Omental fat pad (tissue), 3 donors: ENCODE measurements at regions not wholly inside any gene's neighbourhood (a gene's known extent, or its start where the extent isn't known, plus 50 kb on each side); places are given as distances from the start of the nearest gene placed in this dataset.
"Not testable (repeated sequence)": the region's sequence is repeated elsewhere in the genome, so short reads cannot be mapped to it uniquely, and the experiment has no call there.

Experiments
- ATAC-seq: fragments of 150-250 bp; one replicate; pipeline ENCODE4 v1.9.1; 2016; ENCODE audit warnings: mild to moderate bottlenecking, moderate library complexity; ENCODE audit not compliant: low FRiP score
- DNase-seq: peaks from one replicate; pipeline ENCODE4 v3.0.0-alpha.2; 2019; ENCODE audit warnings: low spot score
- TF ChIP-seq, protein P1 (sequence below), 3 donors: fragments of 450-650 bp; IDR thresholded peaks; one replicate each; pipeline ENCODE4 v1.5.1; 2016 to 2017; ENCODE audit warnings: antibody characterized with exemption in 3 of 3, mild to moderate bottlenecking in 3 of 3, moderate library complexity in 2 of 3

DNA sequence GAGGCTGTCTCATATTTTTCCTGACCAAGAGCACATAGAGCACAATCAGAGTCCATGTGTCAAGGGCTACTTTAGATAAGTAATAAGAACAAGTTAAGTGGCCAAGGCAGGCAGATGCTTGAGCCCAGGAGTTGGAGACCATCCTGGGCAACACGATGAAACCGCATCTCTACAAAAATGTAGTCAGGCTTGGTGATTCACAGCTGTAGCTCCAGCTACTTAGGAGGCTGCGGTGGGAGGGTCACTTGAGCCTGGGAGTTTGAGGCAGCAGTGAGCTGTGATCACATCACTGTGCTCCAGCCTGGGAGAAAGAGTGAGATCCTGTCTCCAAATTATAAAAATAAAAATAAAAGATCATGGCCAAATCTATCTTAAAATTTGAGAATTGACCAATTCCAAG, 767.9 kb upstream of the CTNND2 start:
- ATAC-seq, result no peak
- TF ChIP-seq, protein P1, sequence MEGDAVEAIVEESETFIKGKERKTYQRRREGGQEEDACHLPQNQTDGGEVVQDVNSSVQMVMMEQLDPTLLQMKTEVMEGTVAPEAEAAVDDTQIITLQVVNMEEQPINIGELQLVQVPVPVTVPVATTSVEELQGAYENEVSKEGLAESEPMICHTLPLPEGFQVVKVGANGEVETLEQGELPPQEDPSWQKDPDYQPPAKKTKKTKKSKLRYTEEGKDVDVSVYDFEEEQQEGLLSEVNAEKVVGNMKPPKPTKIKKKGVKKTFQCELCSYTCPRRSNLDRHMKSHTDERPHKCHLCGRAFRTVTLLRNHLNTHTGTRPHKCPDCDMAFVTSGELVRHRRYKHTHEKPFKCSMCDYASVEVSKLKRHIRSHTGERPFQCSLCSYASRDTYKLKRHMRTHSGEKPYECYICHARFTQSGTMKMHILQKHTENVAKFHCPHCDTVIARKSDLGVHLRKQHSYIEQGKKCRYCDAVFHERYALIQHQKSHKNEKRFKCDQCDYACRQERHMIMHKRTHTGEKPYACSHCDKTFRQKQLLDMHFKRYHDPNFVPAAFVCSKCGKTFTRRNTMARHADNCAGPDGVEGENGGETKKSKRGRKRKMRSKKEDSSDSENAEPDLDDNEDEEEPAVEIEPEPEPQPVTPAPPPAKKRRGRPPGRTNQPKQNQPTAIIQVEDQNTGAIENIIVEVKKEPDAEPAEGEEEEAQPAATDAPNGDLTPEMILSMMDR (IDR thresholded peaks at IDR 0.05), result no peak
- no peak for DNase-seq

- ATAC-seq (no peak), DNase-seq (no peak)
These were observed 765.1 kb upstream of the CTNND2 start for GRCh38 chr5:12669326-12669725.

DNA sequence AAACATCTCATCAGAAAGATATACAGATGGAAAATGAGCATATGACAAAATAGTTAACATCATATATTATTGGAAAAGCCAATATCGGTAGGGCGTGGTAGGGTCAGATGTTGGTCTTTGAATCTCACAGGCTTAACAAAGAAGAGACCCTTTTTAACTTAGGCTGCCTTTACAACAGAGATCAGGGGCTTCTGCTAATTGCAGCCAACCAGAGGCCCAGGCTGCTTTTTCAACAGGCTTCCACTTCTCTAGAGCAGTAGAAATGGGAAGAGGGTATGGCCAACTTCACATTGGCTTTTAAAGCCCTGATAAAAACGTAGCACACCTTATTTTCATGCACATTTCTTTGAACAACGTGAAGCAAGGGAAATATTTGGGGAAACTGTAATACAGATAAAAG, 764.3 kb upstream of the CTNND2 start:
- DNase-seq (no peak), ATAC-seq (no peak)

More at GRCh38 chr5:12669326-12669725, 765.1 kb upstream of the CTNND2 start:
- TF ChIP-seq, protein P1 (IDR thresholded peaks at IDR 0.05), result no peak

GRCh38 chr5:12667818-12668217, 763.6 kb upstream of the CTNND2 start:
- DNase-seq, ATAC-seq: not testable (repeated sequence)

More for the DNA sequence above, 764.3 kb upstream of the CTNND2 start:
- TF ChIP-seq, protein P1 (IDR thresholded peaks at IDR 0.05), result no peak

DNA sequence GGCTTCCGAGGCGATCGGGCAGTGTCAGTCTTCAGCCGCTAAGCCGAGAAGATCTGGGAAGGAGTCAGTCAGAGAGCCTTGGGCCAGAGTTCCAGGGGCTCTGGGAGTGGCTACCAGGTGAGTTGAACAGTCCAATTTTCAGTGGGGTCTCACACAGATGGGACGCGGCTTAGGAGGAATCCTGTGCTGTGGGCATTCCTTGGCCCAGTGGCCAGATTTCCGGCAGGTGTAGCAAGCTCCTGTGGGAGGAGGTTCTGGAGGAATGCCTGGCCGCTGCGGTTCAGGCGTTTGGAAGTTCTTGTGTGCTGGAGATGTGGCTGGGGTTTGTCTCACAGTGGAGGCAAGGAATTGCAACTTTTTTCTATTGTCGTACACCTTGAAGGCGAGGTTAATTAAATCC, 761.5 kb upstream of the CTNND2 start:
- DNase-seq, ATAC-seq: not testable (repeated sequence)

DNA sequence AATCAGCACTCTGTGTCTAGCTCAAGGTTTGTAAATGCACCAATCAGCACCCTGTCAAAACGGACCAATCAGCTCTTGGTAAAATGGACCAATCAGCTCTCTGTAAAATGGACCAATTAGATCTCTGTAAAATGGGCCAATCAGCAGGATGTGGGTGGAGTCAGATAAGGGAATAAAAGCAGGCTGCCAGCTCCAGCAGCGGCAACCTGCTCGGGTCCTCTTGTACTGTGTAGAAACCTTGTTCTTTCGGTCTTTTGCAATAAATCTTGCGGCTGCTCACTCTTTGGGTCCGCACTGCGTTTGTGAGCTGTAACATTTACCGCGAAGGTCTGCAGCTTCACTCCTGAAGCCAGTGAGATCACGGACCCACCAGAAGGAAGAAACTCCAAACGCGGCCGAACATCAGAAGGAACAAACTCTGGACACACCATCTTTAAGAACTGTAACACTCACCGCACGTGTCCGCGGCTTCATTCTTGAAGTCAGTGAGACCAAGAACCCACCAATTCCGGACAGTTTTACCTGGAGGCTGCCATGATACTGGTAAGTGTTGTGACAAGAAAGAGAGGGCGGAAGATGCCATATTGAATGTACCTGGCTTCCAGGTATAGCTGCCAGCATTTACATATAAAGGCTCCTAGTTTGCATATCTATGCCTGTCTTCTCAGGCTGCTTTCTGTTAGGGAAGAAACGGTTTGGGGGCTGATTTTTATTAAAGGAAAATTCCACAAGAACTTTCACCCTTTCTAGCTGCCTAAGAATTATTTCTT, 758.5 kb upstream of the CTNND2 start:
- DNase-seq (no peak), ATAC-seq (no peak)
- TF ChIP-seq, protein P1 (IDR thresholded peaks at IDR 0.05), result no peak

- DNase-seq, result no peak
- TF ChIP-seq, protein P1 (IDR thresholded peaks at IDR 0.05), result no peak
These were observed 757.5 kb upstream of the CTNND2 start for GRCh38 chr5:12661617-12662370.

DNA sequence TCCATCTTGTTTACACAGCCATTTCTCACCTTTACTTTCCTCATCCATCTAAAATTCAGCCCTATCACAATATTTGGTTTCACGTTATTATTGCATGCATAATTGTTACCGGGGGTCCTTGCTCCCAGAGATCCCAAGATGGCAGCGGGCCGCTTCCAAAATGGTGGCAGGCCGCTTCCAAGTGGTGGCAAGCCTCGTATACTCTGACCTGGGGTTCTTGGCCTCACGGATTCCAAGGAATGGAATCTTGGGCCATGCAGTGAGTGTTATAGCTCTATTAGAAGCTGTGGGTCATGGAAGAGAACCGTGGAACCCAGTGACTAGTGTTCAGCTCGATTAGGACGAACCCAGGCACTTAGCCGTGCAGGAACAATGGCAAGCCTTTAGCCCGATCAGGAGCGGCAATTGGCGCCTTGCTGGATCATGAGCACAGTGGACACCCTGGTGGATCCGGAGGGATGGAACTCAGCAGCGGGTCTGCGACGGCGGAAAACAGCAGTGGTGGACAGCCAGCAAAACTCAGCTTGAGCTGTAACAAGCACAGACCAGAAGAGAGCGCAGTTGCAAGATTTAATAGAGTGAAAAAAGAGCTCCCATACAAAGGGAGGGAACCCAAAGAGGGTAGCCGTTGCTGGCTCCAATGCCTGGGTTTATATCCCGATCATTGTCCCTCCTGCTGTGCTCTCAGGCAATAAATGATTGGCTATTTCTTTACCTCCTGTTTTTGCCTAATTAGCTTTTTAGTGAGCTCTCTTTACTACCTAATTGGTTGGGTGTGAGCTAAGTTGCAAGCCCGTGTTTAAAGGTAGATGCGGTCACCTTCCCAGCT, 756.2 kb upstream of the CTNND2 start:
- not testable (repeated sequence) for ATAC-seq, DNase-seq

More at GRCh38 chr5:12661617-12662370, 757.5 kb upstream of the CTNND2 start:
- no peak for ATAC-seq
